ENCODE measurements at regions not wholly inside any gene's neighbourhood (a gene's known extent, or its start where the extent isn't known, plus 50 kb on each side); places are given as distances from the start of the nearest gene placed in this dataset.
"Not testable (repeated sequence)": the region's sequence is repeated elsewhere in the genome, so short reads cannot be mapped to it uniquely, and the experiment has no call there.

- intact Hi-C loops (cut with DNase I): no loop called here
- no peak for ATAC-seq
Measured at GRCh38 chr1:170407581-170407980, 124.4 kb upstream of the GORAB start.

GRCh38 chr1:170410401-170411166 is 121.4 kb upstream of the GORAB start:
- DNase-seq (ENCODE audit: missing footprints) (no peak), ATAC-seq (peak; percentile 84)
- intact Hi-C loops (cut with DNase I): loop anchor here (5.0 to 10.0 kb wide), 5 partner anchors 58 to 336 kb away; partner anchors contain the start of genes GORAB, KIFAP3 and PRRX1

More at GRCh38 chr1:170407581-170407980, 124.4 kb upstream of the GORAB start:
- no peak for DNase-seq (ENCODE audit: missing footprints)

GRCh38 chr1:170414989-170415709 is 116.8 kb upstream of the GORAB start:
- DNase-seq (ENCODE audit: missing footprints) (no peak), ATAC-seq (peak; percentile 79)
- intact Hi-C loops (cut with DNase I): loop anchor here (5.0 to 10.0 kb wide), 5 partner anchors 63 to 340 kb away; partner anchors contain the start of genes GORAB, KIFAP3 and PRRX1

- DNase-seq (ENCODE audit: missing footprints) (no peak), ATAC-seq (no peak)
- intact Hi-C loops (cut with DNase I): loop anchor here (10.0 kb wide), 4 partner anchors 119 to 341 kb away; partner anchors contain the start of genes GORAB, KIFAP3 and PRRX1
Measured at GRCh38 chr1:170415710-170416372, 116.1 kb upstream of the GORAB start.

GRCh38 chr1:170424346-170424745 is 107.6 kb upstream of the GORAB start:
- DNase-seq (ENCODE audit: missing footprints): no peak
- intact Hi-C loops (cut with DNase I): no loop called here
- no peak for ATAC-seq

GRCh38 chr1:170426596-170426995 is 105.4 kb upstream of the GORAB start:
- DNase-seq (ENCODE audit: missing footprints) (no peak), ATAC-seq (no peak)
- intact Hi-C loops (cut with DNase I): no loop called here

GRCh38 chr1:170427002-170427401 is 105.0 kb upstream of the GORAB start:
- intact Hi-C loops (cut with DNase I); DNase-seq (ENCODE audit: missing footprints); ATAC-seq: not testable (repeated sequence)

- DNase-seq (ENCODE audit: missing footprints): no peak
Measured at GRCh38 chr1:170436928-170437327, 95.0 kb upstream of the GORAB start.

GRCh38 chr1:170445096-170445495 is 86.9 kb upstream of the GORAB start:
- intact Hi-C loops (cut with DNase I): no loop called here
- no peak for ATAC-seq

More at GRCh38 chr1:170436928-170437327, 95.0 kb upstream of the GORAB start:
- intact Hi-C loops (cut with DNase I): no loop called here
- no peak for ATAC-seq

GRCh38 chr1:170448661-170449158 is 83.3 kb upstream of the GORAB start:
- no peak for DNase-seq (ENCODE audit: missing footprints)
- no peak for ATAC-seq
- intact Hi-C loops (cut with DNase I): no loop called here

More at GRCh38 chr1:170445096-170445495, 86.9 kb upstream of the GORAB start:
- DNase-seq (ENCODE audit: missing footprints): no peak

GRCh38 chr1:170457325-170458050 is 74.5 kb upstream of the GORAB start:
- ATAC-seq; intact Hi-C loops (cut with DNase I); DNase-seq (ENCODE audit: missing footprints): not testable (repeated sequence)

- intact Hi-C loops (cut with DNase I): no loop called here
- DNase-seq (ENCODE audit: missing footprints): no peak
- ATAC-seq: no peak
Measured at GRCh38 chr1:170460001-170460400, 72.0 kb upstream of the GORAB start.

- ATAC-seq (no peak), DNase-seq (ENCODE audit: missing footprints) (no peak)
- intact Hi-C loops (cut with DNase I): no loop called here
Measured at GRCh38 chr1:170460414-170461155, 71.4 kb upstream of the GORAB start.

GRCh38 chr1:170461291-170461747 is 70.6 kb upstream of the GORAB start:
- ATAC-seq (no peak), DNase-seq (ENCODE audit: missing footprints) (no peak)
- intact Hi-C loops (cut with DNase I): no loop called here

- DNase-seq (ENCODE audit: missing footprints) (no peak), ATAC-seq (no peak)
- intact Hi-C loops (cut with DNase I): no loop called here
Measured at GRCh38 chr1:170461762-170462384, 70.1 kb upstream of the GORAB start.

- DNase-seq (ENCODE audit: missing footprints): no peak
- intact Hi-C loops (cut with DNase I): no loop called here
- ATAC-seq: peak; percentile 54
Measured at GRCh38 chr1:170470121-170470520, 61.8 kb upstream of the GORAB start.

- no peak for DNase-seq (ENCODE audit: missing footprints)
- no peak for ATAC-seq
- intact Hi-C loops (cut with DNase I): no loop called here
Measured at GRCh38 chr1:170471398-170472053, 60.4 kb upstream of the GORAB start.
